ENCODE measurements at regions not wholly inside any gene's neighbourhood (a gene's known extent, or its start where the extent isn't known, plus 50 kb on each side); places are given as distances from the start of the nearest gene placed in this dataset.

GRCh38 chr12:90321369-90321768 lies 612.7 kb upstream of the ATP2B1 start:
- no peak for DNase-seq
- no peak for TF ChIP-seq CTCF (IDR thresholded peaks at IDR 0.05; ENCODE audit: low read depth, low read length)
- H3K36me3 ChIP-seq = no peaks in the 10 kb centered on the region
- no peaks in the 10 kb centered on the region for H3K9me3 ChIP-seq (ENCODE audit: severe bottlenecking)
- H3K27me3 ChIP-seq (ENCODE audit: insufficient read depth, low read depth, severe bottlenecking) = no peaks in the 10 kb centered on the region
- no peak overlapping the region for H3K4me3 ChIP-seq (ENCODE audit: low read depth, low read length)
- no peak overlapping the region for H3K27ac ChIP-seq

DNA sequence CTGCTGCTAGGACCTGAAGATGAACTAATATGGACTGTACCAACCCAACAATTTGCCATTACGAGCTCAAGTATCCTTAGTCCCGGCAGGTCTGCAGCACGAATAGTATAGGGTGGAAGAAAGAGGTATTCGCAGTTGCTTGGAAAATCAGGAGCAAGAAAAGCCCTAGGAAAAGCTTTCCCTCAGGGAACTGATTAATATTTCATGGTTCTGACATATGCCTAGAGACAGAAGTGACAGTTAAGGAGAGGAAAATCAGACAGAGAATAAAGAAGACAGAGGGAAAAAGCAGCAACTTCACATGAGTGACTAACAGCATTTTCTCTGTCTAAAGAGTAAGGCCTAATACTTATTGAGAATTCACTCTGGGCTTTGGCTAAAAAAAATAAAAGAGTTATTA lies 602.9 kb upstream of the ATP2B1 start:
- H3K4me3 ChIP-seq (ENCODE audit: low read depth, low read length) = no peak overlapping the region
- H3K27ac ChIP-seq = no peak overlapping the region
- no peaks in the 10 kb centered on the region for H3K27me3 ChIP-seq (ENCODE audit: insufficient read depth, low read depth, severe bottlenecking)
- H3K36me3 ChIP-seq = no peaks in the 10 kb centered on the region
- TF ChIP-seq CTCF (IDR thresholded peaks at IDR 0.05; ENCODE audit: low read depth, low read length) = no peak
- no peak for DNase-seq
- no peaks in the 10 kb centered on the region for H3K9me3 ChIP-seq (ENCODE audit: severe bottlenecking)

DNA sequence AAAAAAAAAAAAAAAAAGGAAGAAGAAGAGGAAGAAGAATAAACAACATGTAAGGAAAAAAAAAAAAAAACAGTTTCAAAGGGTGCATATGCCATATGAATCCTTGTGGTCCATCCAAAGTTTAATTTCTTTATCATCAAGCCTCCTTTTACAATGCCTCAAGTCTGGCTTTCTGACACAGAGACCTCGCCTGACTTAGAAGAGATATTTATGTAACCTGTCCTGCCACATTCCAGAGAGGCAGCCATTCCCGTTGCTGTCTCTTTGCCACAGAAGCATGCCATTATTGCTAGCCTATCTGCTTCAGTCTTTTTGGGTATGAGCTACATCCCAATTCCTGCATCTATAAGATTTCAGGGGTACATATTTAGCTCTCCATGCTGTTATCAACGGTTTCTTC lies 596.7 kb upstream of the ATP2B1 start:
- no peaks in the 10 kb centered on the region for H3K36me3 ChIP-seq

DNA sequence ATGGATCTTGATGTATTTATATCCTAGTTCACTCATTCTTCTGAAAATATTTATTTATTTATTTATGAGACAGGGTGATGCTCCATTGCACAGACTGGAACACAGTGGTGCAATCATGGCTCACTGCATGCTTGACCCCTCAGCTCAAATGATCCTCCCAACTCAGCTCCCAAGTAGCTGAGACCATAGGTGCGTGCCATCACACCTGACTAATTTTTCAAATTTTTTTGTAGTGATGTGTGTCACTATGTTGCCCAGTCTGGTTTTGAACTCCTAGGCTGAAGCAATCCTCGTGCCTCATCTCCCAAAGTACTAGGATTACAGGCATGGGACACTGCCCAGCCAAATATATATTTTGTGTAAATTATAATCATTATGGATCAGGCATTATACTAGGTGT lies 595.6 kb upstream of the ATP2B1 start:
- H3K27me3 ChIP-seq (ENCODE audit: insufficient read depth, low read depth, severe bottlenecking) = no peaks in the 10 kb centered on the region
- H3K4me3 ChIP-seq (ENCODE audit: low read depth, low read length) = no peak overlapping the region
- no peak overlapping the region for H3K27ac ChIP-seq
- no peaks in the 10 kb centered on the region for H3K36me3 ChIP-seq
- H3K9me3 ChIP-seq (ENCODE audit: severe bottlenecking) = no peaks in the 10 kb centered on the region
- DNase-seq = no peak
- no peak for TF ChIP-seq CTCF (IDR thresholded peaks at IDR 0.05; ENCODE audit: low read depth, low read length)

More for the DNA sequence above, 596.7 kb upstream of the ATP2B1 start:
- H3K27ac ChIP-seq = no peak overlapping the region
- TF ChIP-seq CTCF (IDR thresholded peaks at IDR 0.05; ENCODE audit: low read depth, low read length) = no peak
- no peak overlapping the region for H3K4me3 ChIP-seq (ENCODE audit: low read depth, low read length)
- no peak for DNase-seq
- H3K27me3 ChIP-seq (ENCODE audit: insufficient read depth, low read depth, severe bottlenecking) = no peaks in the 10 kb centered on the region
- H3K9me3 ChIP-seq (ENCODE audit: severe bottlenecking) = no peaks in the 10 kb centered on the region

DNA sequence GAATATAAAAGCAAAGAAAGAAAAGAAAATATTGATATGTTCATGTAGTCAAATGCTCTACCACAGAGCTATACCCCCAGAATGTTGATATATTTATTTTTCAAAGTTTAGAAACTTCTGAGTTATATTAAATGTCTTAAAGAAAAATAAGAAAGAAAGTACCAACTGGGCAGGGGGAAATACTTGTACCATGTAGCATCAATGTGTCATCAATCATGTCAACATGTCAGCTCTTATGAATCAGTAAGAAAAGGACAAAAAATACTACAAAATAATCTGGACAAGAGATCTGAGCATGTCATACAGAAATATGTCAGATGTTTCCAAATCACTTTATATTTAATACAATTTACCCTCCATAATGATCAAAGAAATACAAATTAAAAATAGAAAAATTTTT lies 595.1 kb upstream of the ATP2B1 start:
- Histone ChIP-seq H3K27me3 (ENCODE audit: insufficient read depth, low read depth, severe bottlenecking) (no peaks in the 10 kb centered on the region), H3K9me3 (ENCODE audit: severe bottlenecking) (no peaks in the 10 kb centered on the region), H3K36me3 (no peaks in the 10 kb centered on the region), H3K4me3 (ENCODE audit: low read depth, low read length) (no peak overlapping the region), H3K27ac (no peak overlapping the region)
- TF ChIP-seq CTCF (IDR thresholded peaks at IDR 0.05; ENCODE audit: low read depth, low read length) = no peak
- no peak for DNase-seq

GRCh38 chr12:90301561-90302133 lies 593.0 kb upstream of the ATP2B1 start:
- TF ChIP-seq CTCF (IDR thresholded peaks at IDR 0.05; ENCODE audit: low read depth, low read length) = no peak
- Histone ChIP-seq H3K9me3 (ENCODE audit: severe bottlenecking) (no peaks in the 10 kb centered on the region), H3K4me3 (ENCODE audit: low read depth, low read length) (no peak overlapping the region), H3K27ac (no peak overlapping the region), H3K27me3 (ENCODE audit: insufficient read depth, low read depth, severe bottlenecking) (no peaks in the 10 kb centered on the region), H3K36me3 (no peaks in the 10 kb centered on the region)
- no peak for DNase-seq
